Activated CD4-positive, alpha-beta T cell treated with anti-CD3 and anti-CD28 coated beads, Interleukin-2, amount 50 U/mL, for 48 hours (primary cell): ENCODE measurements at regions not wholly inside any gene's neighbourhood (a gene's known extent, or its start where the extent isn't known, plus 50 kb on each side); places are given as distances from the start of the nearest gene placed in this dataset.

Experiments
- DNase-seq, 2 experiments: peaks; one replicate each; pipeline ENCODE4 v3.0.0-alpha.2; 2020

GRCh38 chr1:72724951-72725861, 442.9 kb upstream of the NEGR1 start:
- DNase-seq = no peak

- no peak for DNase-seq
Measured at GRCh38 chr1:72705921-72706320, 423.6 kb upstream of the NEGR1 start.

- DNase-seq = no peak
Measured at GRCh38 chr1:72704841-72705477, 422.6 kb upstream of the NEGR1 start.

GRCh38 chr1:72697410-72697809, 415.1 kb upstream of the NEGR1 start:
- no peak for DNase-seq

- no peak for DNase-seq
Measured at GRCh38 chr1:72693899-72694298, 411.6 kb upstream of the NEGR1 start.

- no peak for DNase-seq
Measured at GRCh38 chr1:72693376-72693775, 411.0 kb upstream of the NEGR1 start.

- no peak for DNase-seq
Measured at GRCh38 chr1:72690871-72691270, 408.5 kb upstream of the NEGR1 start.

GRCh38 chr1:72678683-72679082, 396.3 kb upstream of the NEGR1 start:
- DNase-seq = no peak

GRCh38 chr1:72670902-72671301, 388.6 kb upstream of the NEGR1 start:
- no peak for DNase-seq

GRCh38 chr1:72662918-72663317, 380.6 kb upstream of the NEGR1 start:
- DNase-seq = no peak

GRCh38 chr1:72650843-72651435, 368.6 kb upstream of the NEGR1 start:
- DNase-seq = no peak

GRCh38 chr1:72649991-72650390, 367.7 kb upstream of the NEGR1 start:
- no peak for DNase-seq

GRCh38 chr1:72649211-72649888, 367.0 kb upstream of the NEGR1 start:
- DNase-seq = no peak

GRCh38 chr1:72648465-72648864, 366.1 kb upstream of the NEGR1 start:
- DNase-seq = no peak

GRCh38 chr1:72643142-72643541, 360.8 kb upstream of the NEGR1 start:
- DNase-seq = no peak

GRCh38 chr1:72637593-72637992, 355.3 kb upstream of the NEGR1 start:
- no peak for DNase-seq

GRCh38 chr1:72636631-72637030, 354.3 kb upstream of the NEGR1 start:
- DNase-seq = no peak

GRCh38 chr1:72635719-72636118, 353.4 kb upstream of the NEGR1 start:
- DNase-seq = no peak

GRCh38 chr1:72634946-72635345, 352.6 kb upstream of the NEGR1 start:
- DNase-seq = no peak

- no peak for DNase-seq
Measured at GRCh38 chr1:72631449-72631848, 349.1 kb upstream of the NEGR1 start.

GRCh38 chr1:72623299-72623708, 341.0 kb upstream of the NEGR1 start:
- no peak for DNase-seq

- DNase-seq = no peak
Measured at GRCh38 chr1:72620453-72620852, 338.1 kb upstream of the NEGR1 start.

GRCh38 chr1:72606216-72606810, 324.0 kb upstream of the NEGR1 start:
- DNase-seq = no peak
